GM18951 (cell line): ENCODE measurements at regions not wholly inside any gene's neighbourhood (a gene's known extent, or its start where the extent isn't known, plus 50 kb on each side); places are given as distances from the start of the nearest gene placed in this dataset.

ENCODE experiments used
- POLR2A ChIP-seq: IDR thresholded peaks from 4 replicates; pipeline ENCODE4 v1.6.1; 2011; ENCODE audit warnings: mild to moderate bottlenecking; ENCODE audit not compliant: insufficient read length, insufficient read depth; ENCODE audit errors: extremely low read depth
- in situ Hi-C: fragments of 300-500 bp; cut with MboI; formaldehyde crosslinking; loops from one replicate; pipeline ENCODE4 v1.12.0; 2022; ENCODE audit warnings: low sequenced_read_pairs, mixed read lengths, inconsistent platforms; ENCODE audit not compliant: unreplicated experiment

DNA sequence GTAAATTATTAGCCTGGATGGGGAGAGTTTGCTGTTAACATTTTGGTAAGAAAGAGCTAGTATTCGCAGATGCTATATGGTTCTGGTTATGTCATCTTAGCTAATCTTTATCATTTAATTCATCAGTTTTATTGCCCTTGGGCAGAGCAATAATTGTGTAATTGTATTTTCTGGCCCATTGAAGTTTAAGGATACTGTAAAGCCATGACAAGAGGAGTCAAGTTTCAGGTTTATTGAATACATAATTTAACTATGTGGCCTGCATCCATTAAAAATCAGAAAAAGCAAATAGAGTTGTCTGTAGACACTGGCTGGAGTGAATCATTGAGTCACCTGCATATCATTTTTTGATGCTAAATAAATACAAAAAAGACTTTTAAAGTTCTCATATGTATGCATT lies 255.8 kb downstream of the PRELID2 start:
- TF ChIP-seq POLR2A: no peak
- in situ Hi-C loops: no loop called here

GRCh38 chr5:145574889-145575573 lies 260.1 kb downstream of the PRELID2 start:
- in situ Hi-C loops: no loop called here

GRCh38 chr5:145568581-145568980 lies 266.6 kb downstream of the PRELID2 start:
- in situ Hi-C loops: no loop called here
- no peak for TF ChIP-seq POLR2A

More at GRCh38 chr5:145574889-145575573, 260.1 kb downstream of the PRELID2 start:
- no peak for TF ChIP-seq POLR2A

DNA sequence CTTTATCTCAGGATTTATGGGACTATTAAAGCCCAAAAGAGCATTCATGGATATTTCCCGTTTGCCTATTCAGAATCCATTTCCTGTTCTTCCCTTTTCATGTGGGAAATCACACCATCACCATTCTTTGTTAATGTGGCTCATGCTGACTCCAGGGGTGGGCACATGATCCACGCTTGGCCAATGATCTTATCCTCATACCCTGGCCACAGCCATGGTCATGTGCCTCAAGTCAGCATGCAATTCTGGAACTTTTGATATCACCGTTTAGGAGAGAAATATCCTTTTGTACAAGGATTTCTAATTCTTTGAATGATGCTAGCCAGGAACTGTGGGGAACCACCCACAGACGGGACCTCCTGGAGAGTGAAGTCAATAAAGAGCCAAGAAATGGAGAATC lies 272.2 kb downstream of the PRELID2 start:
- in situ Hi-C loops: no loop called here
- TF ChIP-seq POLR2A: no peak

DNA sequence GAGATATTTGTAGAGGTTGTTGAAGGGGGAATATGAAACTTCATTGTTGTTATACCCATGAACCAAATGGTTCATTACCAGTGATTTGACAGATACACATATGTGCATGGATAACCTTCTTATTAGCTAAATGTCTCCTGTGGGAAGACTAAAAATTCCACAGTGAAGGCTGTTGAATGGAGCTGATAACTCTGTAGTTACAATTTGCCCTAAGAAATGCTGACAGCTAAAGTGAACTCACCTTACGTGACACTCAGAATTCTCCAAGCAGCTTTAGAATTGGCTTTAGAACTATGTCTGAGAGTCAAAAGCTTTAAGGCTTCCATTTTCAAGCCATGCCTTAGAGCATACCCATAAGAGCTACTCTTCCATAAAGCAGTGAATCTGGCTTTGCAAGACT lies 276.9 kb downstream of the PRELID2 start:
- TF ChIP-seq POLR2A: no peak

GRCh38 chr5:145557345-145557744 lies 277.8 kb downstream of the PRELID2 start:
- no peak for TF ChIP-seq POLR2A
- in situ Hi-C loops: no loop called here

More for the DNA sequence above, 276.9 kb downstream of the PRELID2 start:
- in situ Hi-C loops: no loop called here

DNA sequence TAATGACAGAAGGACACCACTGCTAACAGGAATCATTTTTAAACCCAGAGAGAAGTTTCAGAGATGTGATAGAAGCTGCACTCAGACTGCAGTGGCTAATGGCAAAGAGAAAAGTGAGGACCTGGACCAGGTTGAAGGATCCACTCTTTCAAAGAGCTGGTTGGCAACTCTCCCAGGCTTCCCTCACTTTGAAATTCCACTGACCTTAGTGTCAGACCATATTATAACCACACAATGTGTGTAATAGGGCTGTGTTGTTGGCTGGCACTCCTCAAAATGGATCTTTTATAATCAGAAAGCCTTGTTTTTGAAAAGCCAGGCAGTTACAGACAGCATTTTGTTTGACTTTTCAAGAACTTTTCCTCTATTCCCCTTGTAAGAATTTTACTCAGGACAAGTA lies 280.7 kb downstream of the PRELID2 start:
- in situ Hi-C loops: no loop called here
- no peak for TF ChIP-seq POLR2A

GRCh38 chr5:145553177-145553576 lies 282.0 kb downstream of the PRELID2 start:
- in situ Hi-C loops: no loop called here
- TF ChIP-seq POLR2A: no peak

GRCh38 chr5:145551714-145552113 lies 283.4 kb downstream of the PRELID2 start:
- in situ Hi-C loops: no loop called here
- TF ChIP-seq POLR2A: no peak

- TF ChIP-seq POLR2A: no peak
- in situ Hi-C loops: no loop called here
These were observed 287.0 kb downstream of the PRELID2 start for GRCh38 chr5:145548097-145548496.

DNA sequence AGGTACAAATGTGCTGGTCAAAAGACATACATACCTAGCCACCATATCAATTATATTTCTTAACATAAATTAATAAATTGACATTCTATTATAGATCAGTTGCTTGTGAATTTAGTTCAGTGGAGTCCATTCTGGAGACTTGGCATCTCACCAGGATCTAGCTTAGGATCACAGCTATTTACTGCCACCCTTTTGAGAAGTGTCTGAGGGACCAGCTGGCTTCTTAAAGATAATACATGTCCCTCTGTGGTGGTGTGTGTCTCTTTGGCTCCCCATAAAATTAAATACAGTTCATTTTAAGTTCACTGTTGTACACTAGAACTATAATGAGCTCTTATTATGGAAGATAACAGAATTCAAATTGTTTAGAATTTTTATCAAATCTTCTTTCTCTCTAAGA lies 290.7 kb downstream of the PRELID2 start:
- TF ChIP-seq POLR2A: no peak
- in situ Hi-C loops: no loop called here

GRCh38 chr5:145543968-145544367 lies 291.2 kb downstream of the PRELID2 start:
- TF ChIP-seq POLR2A: no peak
- in situ Hi-C loops: no loop called here

- TF ChIP-seq POLR2A: no peak
- in situ Hi-C loops: no loop called here
These were observed 294.8 kb downstream of the PRELID2 start for GRCh38 chr5:145540375-145540774.

GRCh38 chr5:145539201-145539600 lies 295.9 kb downstream of the PRELID2 start:
- no peak for TF ChIP-seq POLR2A
- in situ Hi-C loops: no loop called here

- TF ChIP-seq POLR2A: no peak
- in situ Hi-C loops: no loop called here
These were observed 299.0 kb downstream of the PRELID2 start for GRCh38 chr5:145536133-145536532.
